GM19099 (cell line): ENCODE measurements at regions not wholly inside any gene's neighbourhood (a gene's known extent, or its start where the extent isn't known, plus 50 kb on each side); places are given as distances from the start of the nearest gene placed in this dataset.

ENCODE experiments used
- POLR2A ChIP-seq: IDR thresholded peaks from 3 replicates; pipeline ENCODE4 v1.6.1; 2011; ENCODE audit warnings: low read depth; ENCODE audit not compliant: insufficient read length; ENCODE audit errors: extremely low read depth

GRCh38 chr2:129430911-129431310 is 548.6 kb upstream of the RAB6C start:
- TF ChIP-seq POLR2A: no peak

- TF ChIP-seq POLR2A: no peak
Observed at GRCh38 chr2:129431881-129432280, 547.6 kb upstream of the RAB6C start.

GRCh38 chr2:129436809-129437208 is 542.7 kb upstream of the RAB6C start:
- TF ChIP-seq POLR2A: no peak

GRCh38 chr2:129437725-129438124 is 541.7 kb upstream of the RAB6C start:
- no peak for TF ChIP-seq POLR2A

GRCh38 chr2:129438501-129439057 is 540.9 kb upstream of the RAB6C start:
- no peak for TF ChIP-seq POLR2A

- no peak for TF ChIP-seq POLR2A
Observed at GRCh38 chr2:129439406-129440302, 539.8 kb upstream of the RAB6C start.

GRCh38 chr2:129441610-129442009 is 537.9 kb upstream of the RAB6C start:
- TF ChIP-seq POLR2A: no peak

GRCh38 chr2:129443235-129443864 is 536.1 kb upstream of the RAB6C start:
- no peak for TF ChIP-seq POLR2A

GRCh38 chr2:129443865-129444739 is 535.4 kb upstream of the RAB6C start:
- no peak for TF ChIP-seq POLR2A

GRCh38 chr2:129444751-129445150 is 534.7 kb upstream of the RAB6C start:
- no peak for TF ChIP-seq POLR2A

- no peak for TF ChIP-seq POLR2A
Observed at GRCh38 chr2:129456691-129457090, 522.8 kb upstream of the RAB6C start.

GRCh38 chr2:129457277-129457818 is 522.1 kb upstream of the RAB6C start:
- no peak for TF ChIP-seq POLR2A

- no peak for TF ChIP-seq POLR2A
Observed at GRCh38 chr2:129458006-129458405, 521.5 kb upstream of the RAB6C start.

GRCh38 chr2:129458436-129458835 is 521.0 kb upstream of the RAB6C start:
- TF ChIP-seq POLR2A: no peak
